ENCODE measurements at regions not wholly inside any gene's neighbourhood (a gene's known extent, or its start where the extent isn't known, plus 50 kb on each side); places are given as distances from the start of the nearest gene placed in this dataset.

- in situ Hi-C loops (cut with MboI; ENCODE audit: low sequenced_read_pairs) = no loop called here
Measured at GRCh38 chr18:23341983-23342382, 111.1 kb upstream of the RIOK3 start.

GRCh38 chr18:23342506-23342905 lies 110.6 kb upstream of the RIOK3 start:
- in situ Hi-C loops (cut with MboI; ENCODE audit: low sequenced_read_pairs) = no loop called here

- in situ Hi-C loops (cut with MboI; ENCODE audit: low sequenced_read_pairs) = no loop called here
Measured at GRCh38 chr18:23350188-23350587, 102.9 kb upstream of the RIOK3 start.

- in situ Hi-C loops (cut with MboI; ENCODE audit: low sequenced_read_pairs) = no loop called here
Measured at GRCh38 chr18:23351521-23351920, 101.6 kb upstream of the RIOK3 start.

- in situ Hi-C loops (cut with MboI; ENCODE audit: low sequenced_read_pairs) = no loop called here
Measured at GRCh38 chr18:23352042-23352441, 101.0 kb upstream of the RIOK3 start.

- in situ Hi-C loops (cut with MboI; ENCODE audit: low sequenced_read_pairs) = no loop called here
Measured at GRCh38 chr18:23353459-23353858, 99.6 kb upstream of the RIOK3 start.

GRCh38 chr18:23354625-23355024 lies 98.5 kb upstream of the RIOK3 start:
- in situ Hi-C loops (cut with MboI; ENCODE audit: low sequenced_read_pairs) = no loop called here

GRCh38 chr18:23355206-23355605 lies 97.9 kb upstream of the RIOK3 start:
- in situ Hi-C loops (cut with MboI; ENCODE audit: low sequenced_read_pairs) = no loop called here

- in situ Hi-C loops (cut with MboI; ENCODE audit: low sequenced_read_pairs) = no loop called here
Measured at GRCh38 chr18:23356424-23356823, 96.7 kb upstream of the RIOK3 start.

GRCh38 chr18:23356915-23357601 lies 96.0 kb upstream of the RIOK3 start:
- in situ Hi-C loops (cut with MboI; ENCODE audit: low sequenced_read_pairs) = no loop called here

- in situ Hi-C loops (cut with MboI; ENCODE audit: low sequenced_read_pairs) = no loop called here
Measured at GRCh38 chr18:23357996-23358594, 95.0 kb upstream of the RIOK3 start.

- in situ Hi-C loops (cut with MboI; ENCODE audit: low sequenced_read_pairs) = no loop called here
Measured at GRCh38 chr18:23359421-23359820, 93.7 kb upstream of the RIOK3 start.

- in situ Hi-C loops (cut with MboI; ENCODE audit: low sequenced_read_pairs) = no loop called here
Measured at GRCh38 chr18:23363865-23364570, 89.1 kb upstream of the RIOK3 start.

- in situ Hi-C loops (cut with MboI; ENCODE audit: low sequenced_read_pairs) = no loop called here
Measured at GRCh38 chr18:23365602-23366001, 87.5 kb upstream of the RIOK3 start.

- in situ Hi-C loops (cut with MboI; ENCODE audit: low sequenced_read_pairs) = no loop called here
Measured at GRCh38 chr18:23369266-23369665, 83.8 kb upstream of the RIOK3 start.

GRCh38 chr18:23373570-23373969 lies 79.5 kb upstream of the RIOK3 start:
- in situ Hi-C loops (cut with MboI; ENCODE audit: low sequenced_read_pairs) = no loop called here

- in situ Hi-C loops (cut with MboI; ENCODE audit: low sequenced_read_pairs) = loop anchor here (25.0 kb wide), 1 partner anchor 240 kb away; the partner anchor contains the start of gene CABLES1
Measured at GRCh38 chr18:23377669-23378301, 75.3 kb upstream of the RIOK3 start.

GRCh38 chr18:23378302-23378686 lies 74.8 kb upstream of the RIOK3 start:
- in situ Hi-C loops (cut with MboI; ENCODE audit: low sequenced_read_pairs) = loop anchor here (25.0 kb wide), 1 partner anchor 241 kb away; the partner anchor contains the start of gene CABLES1

GRCh38 chr18:23380001-23380550 lies 73.0 kb upstream of the RIOK3 start:
- in situ Hi-C loops (cut with MboI; ENCODE audit: low sequenced_read_pairs) = loop anchor here (25.0 kb wide), 1 partner anchor 243 kb away; the partner anchor contains the start of gene CABLES1

GRCh38 chr18:23380817-23381216 lies 72.3 kb upstream of the RIOK3 start:
- in situ Hi-C loops (cut with MboI; ENCODE audit: low sequenced_read_pairs) = loop anchor here (25.0 kb wide), 1 partner anchor 244 kb away; the partner anchor contains the start of gene CABLES1

- in situ Hi-C loops (cut with MboI; ENCODE audit: low sequenced_read_pairs) = loop anchor here (25.0 kb wide), 1 partner anchor 246 kb away; the partner anchor contains the start of gene CABLES1
Measured at GRCh38 chr18:23383494-23383893, 69.6 kb upstream of the RIOK3 start.
